Prostate gland (tissue), 2 donors: ENCODE measurements at regions not wholly inside any gene's neighbourhood (a gene's known extent, or its start where the extent isn't known, plus 50 kb on each side); places are given as distances from the start of the nearest gene placed in this dataset.

Source experiments
- DNase-seq: peaks from one replicate; pipeline ENCODE4 v3.0.0-alpha.2; 2019; ENCODE audit warnings: low spot score
- H3K27ac ChIP-seq, 2 donors: fragments of 200-600 bp; sonication (generic); 2 replicates each; pipeline ENCODE4 v1.5.1; 2017 to 2019
- H3K27me3 ChIP-seq: fragments of 200-600 bp; sonication (generic); replicated peaks from 2 replicates; pipeline ENCODE4 v1.5.1; 2019; ENCODE audit not compliant: insufficient read depth
- H3K36me3 ChIP-seq, 2 donors: fragments of 200-600 bp; sonication (generic); 1 replicate in 1 of 2; 2 replicates in 1 of 2; pipeline versions ENCODE4 v1.5.1 to v1.8.1; 2017 to 2019
- H3K4me1 ChIP-seq: fragments of 200-600 bp; sonication (generic); replicated peaks from 2 replicates; pipeline ENCODE4 v1.5.1; 2019
- H3K4me3 ChIP-seq, 2 donors: fragments of 200-600 bp; sonication (generic); 2 replicates each; pipeline ENCODE4 v1.5.1; 2017 to 2019
- H3K9me3 ChIP-seq: fragments of 200-600 bp; sonication (generic); 2 replicates; pipeline ENCODE4 v1.5.1; 2017
- CTCF ChIP-seq, 4 experiments: fragments of 200-600 bp in 2 of 4; fragments of 450-650 bp in 2 of 4; sonication (generic) in 2 of 4; IDR thresholded peaks; 1 replicate in 3 of 4; 2 replicates in 1 of 4; pipeline ENCODE4 v1.5.1; 2016 to 2019; ENCODE audit warnings: antibody characterized with exemption in 4 of 4, mild to moderate bottlenecking in 2 of 4, moderate library complexity in 2 of 4
- POLR2A ChIP-seq: fragments of 450-650 bp; IDR thresholded peaks from one replicate; pipeline ENCODE4 v1.6.1; 2016; ENCODE audit warnings: antibody characterized with exemption, mild to moderate bottlenecking
- POLR2AphosphoS5 ChIP-seq: sonication (generic); formaldehyde crosslinking; IDR thresholded peaks from one replicate; pipeline ENCODE4 v1.6.1; 2017; ENCODE audit warnings: antibody characterized with exemption
- WGBS: methylation state at CpG from one replicate; pipeline ENCODE4 v1.1.5; 2018; 5-methylcytosine and 5-hydroxymethylcytosine counted together
- intact Hi-C: fragments of 100-400 bp; cut with DNase I; formaldehyde crosslinking; loops from one replicate; pipeline ENCODE4 v1.14.2; 2022

GRCh38 chr20:20856306-20856705 lies 143.9 kb upstream of the RALGAPA2 start:
- no peaks in the 10 kb centered on the region for H3K9me3 ChIP-seq
- H3K4me3 ChIP-seq = no peak overlapping the region
- H3K36me3 ChIP-seq = no peaks in the 10 kb centered on the region
- no peaks in the 10 kb centered on the region for H3K4me1 ChIP-seq
- no peak overlapping the region for H3K27ac ChIP-seq
- WGBS = 83% methylated on average over 7 of the region's 7 CpGs
- no peak for TF ChIP-seq POLR2A
- no peak for TF ChIP-seq POLR2AphosphoS5
- no peaks in the 10 kb centered on the region for H3K27me3 ChIP-seq
- intact Hi-C loops = loop anchor here (10.0 kb wide), 1 partner anchor 378 kb away; no protein-coding TSS in a partner anchor
- no peak for DNase-seq

GRCh38 chr20:20851385-20851784 lies 138.9 kb upstream of the RALGAPA2 start:
- Histone ChIP-seq H3K4me1 (no peaks in the 10 kb centered on the region), H3K36me3 (no peaks in the 10 kb centered on the region), H3K9me3 (no peaks in the 10 kb centered on the region), H3K27me3 (no peaks in the 10 kb centered on the region), H3K4me3 (no peak overlapping the region), H3K27ac (no peak overlapping the region)
- intact Hi-C loops = loop anchor here (10.0 kb wide), 1 partner anchor 383 kb away; no protein-coding TSS in a partner anchor
- WGBS = 83% methylated on average over 1 of the region's 1 CpG
- TF ChIP-seq POLR2A (no peak), POLR2AphosphoS5 (no peak), CTCF (IDR thresholded peaks at IDR 0.05) (no peak)
- DNase-seq = no peak

GRCh38 chr20:20850407-20850806 lies 138.0 kb upstream of the RALGAPA2 start:
- no peaks in the 10 kb centered on the region for H3K27me3 ChIP-seq
- intact Hi-C loops = loop anchor here (10.0 kb wide), 1 partner anchor 384 kb away; no protein-coding TSS in a partner anchor
- H3K9me3 ChIP-seq = no peaks in the 10 kb centered on the region
- DNase-seq = no peak
- H3K27ac ChIP-seq = no peak overlapping the region
- TF ChIP-seq POLR2AphosphoS5 (no peak), POLR2A (no peak), CTCF (IDR thresholded peaks at IDR 0.05) (no peak)
- no peaks in the 10 kb centered on the region for H3K36me3 ChIP-seq
- WGBS = 100% methylated on average over 2 of the region's 2 CpGs
- H3K4me3 ChIP-seq = no peak overlapping the region
- H3K4me1 ChIP-seq = no peaks in the 10 kb centered on the region

GRCh38 chr20:20849161-20849560 lies 136.7 kb upstream of the RALGAPA2 start:
- intact Hi-C loops = no loop called here
- no peak for DNase-seq
- no peak overlapping the region for H3K27ac ChIP-seq
- no peaks in the 10 kb centered on the region for H3K36me3 ChIP-seq
- H3K9me3 ChIP-seq = no peaks in the 10 kb centered on the region
- TF ChIP-seq POLR2A (no peak), POLR2AphosphoS5 (no peak), CTCF (IDR thresholded peaks at IDR 0.05) (no peak)
- H3K27me3 ChIP-seq = no peaks in the 10 kb centered on the region
- no peak overlapping the region for H3K4me3 ChIP-seq
- 90% methylated on average over 9 of the region's 9 CpGs for WGBS
- no peaks in the 10 kb centered on the region for H3K4me1 ChIP-seq

GRCh38 chr20:20847814-20848213 lies 135.4 kb upstream of the RALGAPA2 start:
- intact Hi-C loops = no loop called here
- no peaks in the 10 kb centered on the region for H3K27me3 ChIP-seq
- no peaks in the 10 kb centered on the region for H3K36me3 ChIP-seq
- DNase-seq = no peak
- H3K27ac ChIP-seq = no peak overlapping the region
- TF ChIP-seq CTCF (IDR thresholded peaks at IDR 0.05) (no peak), POLR2AphosphoS5 (no peak), POLR2A (no peak)
- no peaks in the 10 kb centered on the region for H3K9me3 ChIP-seq
- WGBS = 79% methylated on average over 11 of the region's 11 CpGs
- no peaks in the 10 kb centered on the region for H3K4me1 ChIP-seq
- H3K4me3 ChIP-seq = no peak overlapping the region
